Calu3 (cell line): ENCODE measurements at regions not wholly inside any gene's neighbourhood (a gene's known extent, or its start where the extent isn't known, plus 50 kb on each side); places are given as distances from the start of the nearest gene placed in this dataset.

Experiments used
- BruUV-seq: library from RNA; stranded (reverse); fragments of 400-500 nt; replicated peaks from 2 replicates; lab custom pipeline; 2021; lab: Mats Ljungman, UMichigan
- CTCF ChIA-PET: fragments of 300-600 bp; sonication (Branson Sonifier 250); formaldehyde crosslinking; loops from one replicate; lab custom pipeline; 2022; ENCODE audit warnings: antibody characterized with exemption; lab: Charles Lee
- DNase-seq: peaks from one replicate; pipeline ENCODE4 v3.0.0; 2022
- H3K27ac Mint-ChIP-seq: one replicate; pipeline ENCODE4 v1.8.0; 2022; ENCODE audit warnings: mixed read lengths; ENCODE audit not compliant: unreplicated experiment
- H3K27me3 Mint-ChIP-seq: one replicate; pipeline ENCODE4 v1.8.0; 2022; ENCODE audit warnings: mixed read lengths; ENCODE audit not compliant: unreplicated experiment
- H3K36me3 Mint-ChIP-seq: one replicate; pipeline ENCODE4 v1.8.0; 2022; ENCODE audit warnings: mild to moderate bottlenecking, moderate library complexity, mixed read lengths; ENCODE audit not compliant: insufficient read depth, unreplicated experiment
- H3K4me1 Mint-ChIP-seq: one replicate; pipeline ENCODE4 v1.8.0; 2022; ENCODE audit warnings: mild to moderate bottlenecking, low read depth, mixed read lengths; ENCODE audit not compliant: unreplicated experiment
- H3K4me3 Mint-ChIP-seq: one replicate; pipeline ENCODE4 v1.8.0; 2022; ENCODE audit warnings: mild to moderate bottlenecking, low read depth, moderate library complexity, mixed read lengths; ENCODE audit not compliant: unreplicated experiment
- H3K9me3 Mint-ChIP-seq: one replicate; pipeline ENCODE4 v1.8.0; 2022; ENCODE audit warnings: low read depth, mixed read lengths; ENCODE audit not compliant: unreplicated experiment
- intact Hi-C: fragments of 100-400 bp; cut with micrococcal nuclease; formaldehyde crosslinking; loops from one replicate; pipeline ENCODE4 v1.10.0; 2022; ENCODE audit not compliant: unreplicated experiment
- TF ChIP-seq, protein P1 (sequence below): fragments of 200-600 bp; IDR thresholded peaks from one replicate; pipeline ENCODE4 v1.8.0; 2022; ENCODE audit warnings: antibody characterized with exemption; ENCODE audit not compliant: unreplicated experiment

- Mint-ChIP-seq H3K4me3 (no peak overlapping the region), H3K27ac (no peak overlapping the region), H3K27me3 (no peaks in the 10 kb centered on the region), H3K9me3 (no peaks in the 10 kb centered on the region), H3K36me3 (no peaks in the 10 kb centered on the region), H3K4me1 (peaks cover 13% of the 10 kb centered on the region)
- no TSS peak for BruUV-seq
- TF ChIP-seq, protein P1, sequence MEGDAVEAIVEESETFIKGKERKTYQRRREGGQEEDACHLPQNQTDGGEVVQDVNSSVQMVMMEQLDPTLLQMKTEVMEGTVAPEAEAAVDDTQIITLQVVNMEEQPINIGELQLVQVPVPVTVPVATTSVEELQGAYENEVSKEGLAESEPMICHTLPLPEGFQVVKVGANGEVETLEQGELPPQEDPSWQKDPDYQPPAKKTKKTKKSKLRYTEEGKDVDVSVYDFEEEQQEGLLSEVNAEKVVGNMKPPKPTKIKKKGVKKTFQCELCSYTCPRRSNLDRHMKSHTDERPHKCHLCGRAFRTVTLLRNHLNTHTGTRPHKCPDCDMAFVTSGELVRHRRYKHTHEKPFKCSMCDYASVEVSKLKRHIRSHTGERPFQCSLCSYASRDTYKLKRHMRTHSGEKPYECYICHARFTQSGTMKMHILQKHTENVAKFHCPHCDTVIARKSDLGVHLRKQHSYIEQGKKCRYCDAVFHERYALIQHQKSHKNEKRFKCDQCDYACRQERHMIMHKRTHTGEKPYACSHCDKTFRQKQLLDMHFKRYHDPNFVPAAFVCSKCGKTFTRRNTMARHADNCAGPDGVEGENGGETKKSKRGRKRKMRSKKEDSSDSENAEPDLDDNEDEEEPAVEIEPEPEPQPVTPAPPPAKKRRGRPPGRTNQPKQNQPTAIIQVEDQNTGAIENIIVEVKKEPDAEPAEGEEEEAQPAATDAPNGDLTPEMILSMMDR, result no peak
- CTCF ChIA-PET, result no interaction called here
- intact Hi-C loops, result loop anchor here (5.0 to 10.0 kb wide), 2 partner anchors 195 to 512 kb away; no protein-coding TSS in a partner anchor
- no peak for DNase-seq
These were observed 1110.7 kb upstream of the B3GALT2 start for GRCh38 chr1:194297094-194297493.

DNA sequence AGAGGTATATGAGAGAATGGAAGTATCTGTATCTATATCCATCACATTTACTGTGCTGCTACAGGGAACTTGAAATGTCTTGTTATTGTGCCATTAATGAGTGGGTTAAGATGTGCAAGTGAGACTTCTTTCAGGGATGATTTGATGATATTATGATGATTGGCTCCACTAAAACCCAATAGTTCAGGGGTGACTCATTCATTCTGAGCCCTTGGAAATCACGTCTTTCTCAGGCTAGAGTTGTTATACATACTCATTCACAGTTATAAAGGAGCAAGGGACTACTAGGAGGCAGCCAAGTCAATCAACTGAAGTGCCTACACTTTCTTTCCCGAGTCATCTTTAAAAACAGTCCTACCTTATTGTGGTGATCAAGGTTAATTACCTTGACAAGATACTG is 1109.8 kb upstream of the B3GALT2 start:
- Mint-ChIP-seq H3K9me3 (no peaks in the 10 kb centered on the region), H3K4me3 (no peak overlapping the region), H3K27ac (no peak overlapping the region), H3K27me3 (no peaks in the 10 kb centered on the region), H3K36me3 (no peaks in the 10 kb centered on the region), H3K4me1 (peaks cover 13% of the 10 kb centered on the region)
- BruUV-seq, result no TSS peak
- TF ChIP-seq, protein P1, result no peak
- DNase-seq, result no peak
- intact Hi-C loops, result loop anchor here (5.0 to 10.0 kb wide), 2 partner anchors 194 to 511 kb away; no protein-coding TSS in a partner anchor
- CTCF ChIA-PET, result no interaction called here

DNA sequence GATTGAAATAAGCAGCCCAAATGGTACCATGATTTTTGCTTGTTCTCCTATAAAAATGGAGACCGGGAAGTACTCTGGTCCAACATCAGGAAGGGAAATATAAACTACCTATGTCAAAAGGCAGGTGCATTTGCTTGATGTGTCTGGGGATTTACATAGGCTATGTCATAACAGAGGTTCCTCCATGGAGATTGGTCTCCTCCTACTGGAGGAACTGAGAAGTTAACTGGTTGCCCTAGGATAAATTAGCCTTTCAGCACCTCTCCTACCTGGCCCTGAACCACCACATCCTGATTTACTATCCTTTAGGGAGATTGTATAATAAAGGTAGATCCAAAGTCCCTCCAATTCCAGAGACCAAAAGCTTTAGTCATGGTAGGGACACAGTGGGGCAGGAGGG is 1109.3 kb upstream of the B3GALT2 start:
- peak; percentile 51 for DNase-seq
- H3K27me3 Mint-ChIP-seq, result no peaks in the 10 kb centered on the region
- CTCF ChIA-PET, result no interaction called here
- intact Hi-C loops, result loop anchor here (1.0 to 10.0 kb wide), 6 partner anchors 135 to 1153 kb away; no protein-coding TSS in a partner anchor
- peaks cover 10% of the 10 kb centered on the region for H3K4me1 Mint-ChIP-seq
- no peak overlapping the region for H3K27ac Mint-ChIP-seq
- BruUV-seq, result no TSS peak
- no peaks in the 10 kb centered on the region for H3K36me3 Mint-ChIP-seq
- H3K4me3 Mint-ChIP-seq, result no peak overlapping the region
- no peaks in the 10 kb centered on the region for H3K9me3 Mint-ChIP-seq
- TF ChIP-seq, protein P1, result peak; percentile 69

GRCh38 chr1:194293851-194294405 is 1107.5 kb upstream of the B3GALT2 start:
- intact Hi-C loops, result loop anchor here (2.0 to 10.0 kb wide), 3 partner anchors 509 to 1151 kb away; no protein-coding TSS in a partner anchor
- no peak overlapping the region for H3K4me3 Mint-ChIP-seq
- H3K4me1 Mint-ChIP-seq, result no peaks in the 10 kb centered on the region
- no peaks in the 10 kb centered on the region for H3K36me3 Mint-ChIP-seq
- H3K27ac Mint-ChIP-seq, result no peak overlapping the region
- no TSS peak for BruUV-seq
- CTCF ChIA-PET, result interaction anchor here (0.6 kb wide), 2 partner anchors 14 to 876 kb away, joined by 3 to 6 read pairs; no protein-coding TSS in a partner anchor
- no peaks in the 10 kb centered on the region for H3K27me3 Mint-ChIP-seq
- TF ChIP-seq, protein P1, result no peak
- DNase-seq, result no peak
- no peaks in the 10 kb centered on the region for H3K9me3 Mint-ChIP-seq
